DOHH2 (cell line): ENCODE measurements at regions not wholly inside any gene's neighbourhood (a gene's known extent, or its start where the extent isn't known, plus 50 kb on each side); places are given as distances from the start of the nearest gene placed in this dataset.

ENCODE experiments used
- H3F3A ChIP-seq: fragments of 200-600 bp; sonication (generic), shearing (Covaris generic); 2 replicates; pipeline ENCODE4 v1.6.0; 2016; ENCODE audit warnings: antibody characterized with exemption, mild to moderate bottlenecking; ENCODE audit not compliant: control insufficient read depth, insufficient read depth
- H3K27ac ChIP-seq: fragments of 200-600 bp; sonication (generic); 2 replicates; pipeline ENCODE4 v1.5.1; 2014; ENCODE audit warnings: low read depth, mild to moderate bottlenecking, low read length, moderate library complexity
- H3K27me3 ChIP-seq: fragments of 200-600 bp; sonication (generic); 2 replicates; pipeline ENCODE4 v1.6.1; 2014; ENCODE audit warnings: mild to moderate bottlenecking, low read length, mixed read lengths; ENCODE audit not compliant: control insufficient read depth
- H3K36me3 ChIP-seq: fragments of 200-600 bp; sonication (generic); 2 replicates; pipeline ENCODE4 v1.6.1; 2014; ENCODE audit warnings: mild to moderate bottlenecking, low read length, moderate library complexity, mixed read lengths; ENCODE audit not compliant: control insufficient read depth
- H3K4me1 ChIP-seq: fragments of 200-600 bp; sonication (generic); 2 replicates; pipeline ENCODE4 v1.6.1; 2014; ENCODE audit warnings: mild to moderate bottlenecking, low read length, mixed read lengths; ENCODE audit not compliant: control insufficient read depth
- H3K4me2 ChIP-seq: fragments of 200-600 bp; sonication (generic); 2 replicates; pipeline ENCODE4 v1.6.0; 2014; ENCODE audit warnings: mild to moderate bottlenecking, low read length, moderate library complexity
- H3K4me3 ChIP-seq: fragments of 200-600 bp; sonication (generic); 2 replicates; pipeline ENCODE4 v1.5.1; 2014; ENCODE audit warnings: mild to moderate bottlenecking, low read length, mixed read lengths
- H3K79me2 ChIP-seq: fragments of 200-600 bp; sonication (generic); 2 replicates; pipeline ENCODE4 v1.6.1; 2014; ENCODE audit warnings: mild to moderate bottlenecking, low read length, mixed read lengths; ENCODE audit not compliant: control insufficient read depth
- H3K9me2 ChIP-seq: fragments of 200-600 bp; sonication (generic); replicated peaks from 2 replicates; pipeline ENCODE4 v1.6.1; 2014; ENCODE audit warnings: mild to moderate bottlenecking, low read length, mixed read lengths; ENCODE audit not compliant: control insufficient read depth
- H3K9me3 ChIP-seq: fragments of 200-600 bp; sonication (generic); 2 replicates; pipeline ENCODE4 v1.6.1; 2014; ENCODE audit warnings: antibody characterized with exemption, low read length, mixed read lengths; ENCODE audit not compliant: control insufficient read depth, insufficient read depth
- H4K20me1 ChIP-seq: fragments of 200-600 bp; sonication (generic); 2 replicates; pipeline ENCODE4 v1.6.0; 2014; ENCODE audit warnings: low read depth, mild to moderate bottlenecking, antibody characterized with exemption, low read length, moderate library complexity; ENCODE audit not compliant: control insufficient read depth, insufficient read depth
- CTCF ChIP-seq: fragments of 200-600 bp; sonication (generic); IDR thresholded peaks from one replicate; pipeline ENCODE4 v1.5.1; 2014; ENCODE audit warnings: antibody characterized with exemption, mild to moderate bottlenecking, low read depth, low read length; ENCODE audit not compliant: poor library complexity, severe bottlenecking
- EZH2phosphoT487 ChIP-seq: fragments of 200-600 bp; sonication (generic); IDR thresholded peaks from 2 replicates; pipeline ENCODE4 v1.6.1; 2017; ENCODE audit warnings: borderline replicate concordance, mild to moderate bottlenecking, antibody characterized with exemption, low read length, moderate library complexity, mixed read lengths

GRCh38 chr21:15203740-15204139, 138.9 kb upstream of the NRIP1 start:
- no peak for TF ChIP-seq CTCF
- TF ChIP-seq EZH2phosphoT487: no peak
- no peaks in the 10 kb centered on the region for H3K9me3 ChIP-seq
- H3K36me3 ChIP-seq: no peaks in the 10 kb centered on the region
- no peaks in the 10 kb centered on the region for H3K79me2 ChIP-seq
- H3K27ac ChIP-seq: no peak overlapping the region
- no peak overlapping the region for H3K4me3 ChIP-seq
- no peaks in the 10 kb centered on the region for H3K27me3 ChIP-seq
- H4K20me1 ChIP-seq: no peaks in the 10 kb centered on the region
- H3K4me1 ChIP-seq: no peaks in the 10 kb centered on the region
- H3F3A ChIP-seq: no peaks in the 10 kb centered on the region
- no peak overlapping the region for H3K4me2 ChIP-seq
- no peaks in the 10 kb centered on the region for H3K9me2 ChIP-seq

DNA sequence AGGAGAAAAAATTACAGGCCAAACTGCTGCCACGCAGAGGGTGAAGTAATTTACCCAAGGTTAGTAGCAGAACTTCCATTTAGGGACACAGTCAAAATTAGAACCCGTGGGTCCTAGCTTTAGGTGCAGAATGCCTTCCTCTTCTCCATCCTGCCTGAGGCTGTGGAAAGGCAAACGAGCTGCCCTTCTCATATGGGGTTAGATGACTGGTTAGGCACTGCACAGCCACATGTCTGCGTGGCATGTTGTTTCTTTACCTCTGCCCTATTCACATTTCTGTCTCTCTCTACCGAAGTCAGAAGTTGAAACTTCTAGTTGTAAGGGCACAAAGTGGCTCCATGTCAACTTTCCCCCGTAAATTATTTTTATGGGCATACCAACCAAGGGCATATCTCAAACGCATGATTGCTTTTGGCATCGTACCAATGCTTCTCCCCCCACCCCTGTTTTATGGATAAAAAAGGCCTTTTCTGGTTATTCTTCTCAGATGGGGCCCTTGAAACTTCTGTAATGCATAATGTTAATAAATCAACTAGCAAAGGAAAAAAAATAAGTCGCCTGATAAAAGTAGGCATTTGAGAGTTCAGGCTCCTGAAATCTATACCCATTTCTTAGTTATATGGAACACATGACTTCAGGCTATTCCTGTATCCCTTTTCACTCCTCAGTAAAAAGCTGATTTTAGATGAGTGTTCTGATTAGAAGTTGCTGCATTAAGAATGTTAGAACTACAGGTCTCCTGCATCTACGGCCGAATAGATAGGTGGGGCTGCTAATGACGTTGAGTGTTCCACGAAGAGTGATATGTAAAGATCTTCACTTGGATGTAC, 139.6 kb upstream of the NRIP1 start:
- Histone ChIP-seq H3K27me3 (no peaks in the 10 kb centered on the region), H3K36me3 (no peaks in the 10 kb centered on the region), H3K27ac (no peak overlapping the region), H3K4me2 (no peak overlapping the region), H3K4me3 (no peak overlapping the region), H3K79me2 (no peaks in the 10 kb centered on the region), H4K20me1 (no peaks in the 10 kb centered on the region), H3K9me2 (no peaks in the 10 kb centered on the region), H3K9me3 (no peaks in the 10 kb centered on the region), H3F3A (no peaks in the 10 kb centered on the region), H3K4me1 (no peaks in the 10 kb centered on the region)
- TF ChIP-seq EZH2phosphoT487 (no peak), CTCF (no peak)

DNA sequence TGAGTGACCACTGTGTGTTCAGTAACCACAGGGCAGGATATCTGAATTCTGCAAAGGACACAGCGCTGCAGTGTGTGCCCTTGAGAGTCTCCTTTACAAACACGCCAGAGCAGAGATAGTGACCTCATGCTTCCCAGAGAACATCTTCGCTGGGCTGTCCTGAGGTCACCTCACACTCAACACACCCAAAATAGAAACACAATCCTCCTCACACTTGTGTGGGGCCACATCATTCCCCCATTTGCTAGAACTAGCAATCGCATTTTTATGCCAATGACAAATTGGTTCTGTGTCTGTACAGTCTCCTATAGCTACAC, 140.1 kb upstream of the NRIP1 start:
- Histone ChIP-seq H3K36me3 (no peaks in the 10 kb centered on the region), H4K20me1 (no peaks in the 10 kb centered on the region), H3K4me1 (no peaks in the 10 kb centered on the region), H3K9me3 (no peaks in the 10 kb centered on the region), H3F3A (no peaks in the 10 kb centered on the region), H3K9me2 (no peaks in the 10 kb centered on the region), H3K79me2 (no peaks in the 10 kb centered on the region), H3K27ac (no peak overlapping the region), H3K4me3 (no peak overlapping the region), H3K27me3 (no peaks in the 10 kb centered on the region), H3K4me2 (no peak overlapping the region)
- TF ChIP-seq CTCF (no peak), EZH2phosphoT487 (no peak)
